Midbrain (tissue), 1 donor: ENCODE measurements at regions not wholly inside any gene's neighbourhood (a gene's known extent, or its start where the extent isn't known, plus 50 kb on each side); places are given as distances from the start of the nearest gene placed in this dataset.
"Not testable (repeated sequence)": the region's sequence is repeated elsewhere in the genome, so short reads cannot be mapped to it uniquely, and the experiment has no call there.

ENCODE experiments used
- DNase-seq: peaks from one replicate; lab custom pipeline; 2025; lab: John Stamatoyannopoulos, UW

- no peak for DNase-seq
Observed at GRCh38 chr10:84701370-84701720, 373.0 kb downstream of the CCSER2 start.

- DNase-seq = no peak
Observed at GRCh38 chr10:84704101-84704500, 375.7 kb downstream of the CCSER2 start.

- no peak for DNase-seq
Observed at GRCh38 chr10:84706431-84706830, 378.0 kb downstream of the CCSER2 start.

GRCh38 chr10:84706875-84707274 is 378.5 kb downstream of the CCSER2 start:
- DNase-seq = no peak

- peak; percentile 2 for DNase-seq
Observed at GRCh38 chr10:84715911-84716310, 387.5 kb downstream of the CCSER2 start.

- no peak for DNase-seq
Observed at GRCh38 chr10:84718877-84719616, 390.7 kb downstream of the CCSER2 start.

- DNase-seq = no peak
Observed at GRCh38 chr10:84719687-84720086, 391.3 kb downstream of the CCSER2 start.

GRCh38 chr10:84727398-84727797 is 399.0 kb downstream of the CCSER2 start:
- DNase-seq = no peak

GRCh38 chr10:84739126-84739525 is 410.7 kb downstream of the CCSER2 start:
- not testable (repeated sequence) for DNase-seq

- DNase-seq = no peak
Observed at GRCh38 chr10:84739641-84740040, 411.3 kb downstream of the CCSER2 start.

- DNase-seq = no peak
Observed at GRCh38 chr10:84743483-84743882, 415.1 kb downstream of the CCSER2 start.

GRCh38 chr10:84755311-84755710 is 426.9 kb downstream of the CCSER2 start:
- DNase-seq = no peak

- DNase-seq = not testable (repeated sequence)
Observed at GRCh38 chr10:84756653-84757052, 428.3 kb downstream of the CCSER2 start.

- DNase-seq = not testable (repeated sequence)
Observed at GRCh38 chr10:84761994-84762614, 433.7 kb downstream of the CCSER2 start.

GRCh38 chr10:84762754-84763394 is 434.5 kb downstream of the CCSER2 start:
- no peak for DNase-seq

- no peak for DNase-seq
Observed at GRCh38 chr10:84763965-84764364, 435.6 kb downstream of the CCSER2 start.

GRCh38 chr10:84765086-84765485 is 436.7 kb downstream of the CCSER2 start:
- no peak for DNase-seq

GRCh38 chr10:84765656-84766055 is 437.3 kb downstream of the CCSER2 start:
- DNase-seq = no peak

GRCh38 chr10:84766923-84767322 is 438.5 kb downstream of the CCSER2 start:
- no peak for DNase-seq

GRCh38 chr10:84768132-84768531 is 439.7 kb downstream of the CCSER2 start:
- DNase-seq = no peak

GRCh38 chr10:84770824-84771223 is 442.4 kb downstream of the CCSER2 start:
- no peak for DNase-seq

GRCh38 chr10:84783386-84783785 is 455.0 kb downstream of the CCSER2 start:
- DNase-seq = peak; percentile 22

- DNase-seq = no peak
Observed at GRCh38 chr10:84783909-84784308, 455.5 kb downstream of the CCSER2 start.
